PC-3 (cell line): ENCODE measurements at regions not wholly inside any gene's neighbourhood (a gene's known extent, or its start where the extent isn't known, plus 50 kb on each side); places are given as distances from the start of the nearest gene placed in this dataset.

Experiments
- ATAC-seq: fragments of 200-7000 bp; cut with Tn5 transposase; 2 replicates; pipeline ENCODE4 v1.9.1; 2020; ENCODE audit warnings: mild to moderate bottlenecking, moderate library complexity
- BruUV-seq: library from RNA; stranded (reverse); fragments of 400-500 nt; replicated peaks from 2 replicates; lab custom pipeline; 2021; lab: Mats Ljungman, UMichigan
- CTCF ChIA-PET: fragments of 300-600 bp; sonication (Branson Sonifier 250); formaldehyde crosslinking; loops from one replicate; lab custom pipeline; 2022; ENCODE audit warnings: antibody characterized with exemption; lab: Charles Lee
- POLR2A ChIA-PET: fragments of 300-600 bp; sonication (Branson Sonifier 250); formaldehyde crosslinking; loops from one replicate; lab custom pipeline; 2022; ENCODE audit warnings: antibody characterized with exemption; ENCODE audit not compliant: unreplicated experiment; lab: Charles Lee
- DNase-seq: peaks from one replicate; pipeline ENCODE4 v3.0.0-alpha.2; 2015
- H2AFZ ChIP-seq: fragments of 300-600 bp; sonication (generic); 2 replicates; pipeline ENCODE4 v1.6.0; 2016; ENCODE audit warnings: antibody characterized with exemption, low read length
- H3F3A ChIP-seq: fragments of 300-600 bp; sonication (generic); one replicate; pipeline ENCODE4 v1.6.0; 2017; ENCODE audit warnings: antibody characterized with exemption, low read length, control low read depth, mild to moderate bottlenecking; ENCODE audit not compliant: unreplicated experiment
- H3K27ac ChIP-seq: fragments of 300-600 bp; sonication (generic); 2 replicates; pipeline ENCODE4 v1.5.1; 2016; ENCODE audit warnings: mild to moderate bottlenecking, low read length
- H3K27me3 ChIP-seq: fragments of 300-600 bp; sonication (generic); 2 replicates; pipeline ENCODE4 v1.6.1; 2016; ENCODE audit warnings: low read length, mixed read lengths
- H3K36me3 ChIP-seq: fragments of 300-600 bp; sonication (generic); 2 replicates; pipeline ENCODE4 v1.6.1; 2016; ENCODE audit warnings: low read depth, mixed run types, low read length, mixed read lengths
- H3K4me1 ChIP-seq: fragments of 300-600 bp; sonication (generic); 2 replicates; pipeline ENCODE4 v1.5.1; 2016; ENCODE audit warnings: low read length; ENCODE audit not compliant: insufficient read depth
- H3K4me2 ChIP-seq: fragments of 300-600 bp; sonication (generic); 2 replicates; pipeline ENCODE4 v1.6.0; 2016; ENCODE audit warnings: low read length
- H3K4me3 ChIP-seq: fragments of 300-600 bp; sonication (generic); 2 replicates; pipeline ENCODE4 v1.5.1; 2016; ENCODE audit warnings: mild to moderate bottlenecking, low read length, mixed read lengths
- H3K79me2 ChIP-seq: fragments of 300-600 bp; sonication (generic); 2 replicates; pipeline ENCODE4 v1.6.1; 2017; ENCODE audit warnings: low read length, mixed read lengths
- H3K9ac ChIP-seq: fragments of 300-600 bp; sonication (generic); 2 replicates; pipeline ENCODE4 v1.6.0; 2016; ENCODE audit warnings: mild to moderate bottlenecking, low read length
- H3K9me2 ChIP-seq: fragments of 300-600 bp; sonication (generic); replicated peaks from 2 replicates; pipeline ENCODE4 v1.6.1; 2016; ENCODE audit warnings: mixed run types, low read length, mixed read lengths
- H3K9me3 ChIP-seq: fragments of 300-600 bp; sonication (generic); 2 replicates; pipeline ENCODE4 v1.6.1; 2016; ENCODE audit warnings: low read length, mixed read lengths
- H4K20me1 ChIP-seq: fragments of 300-600 bp; sonication (generic); 2 replicates; pipeline ENCODE4 v1.6.1; 2016; ENCODE audit warnings: low read length, mixed read lengths
- CTCF ChIP-seq: fragments of 300-600 bp; sonication (generic); conservative IDR thresholded peaks from 2 replicates; pipeline ENCODE4 v1.5.1; 2017; ENCODE audit warnings: antibody characterized with exemption, low read depth, mild to moderate bottlenecking, low read length
- EZH2 ChIP-seq: fragments of 300-600 bp; sonication (generic); IDR thresholded peaks from one replicate; pipeline ENCODE4 v1.6.1; 2017; ENCODE audit warnings: antibody characterized with exemption, mild to moderate bottlenecking, low read length; ENCODE audit not compliant: unreplicated experiment
- EZH2phosphoT487 ChIP-seq: fragments of 300-600 bp; sonication (generic); IDR thresholded peaks from 2 replicates; pipeline ENCODE4 v1.6.1; 2018; ENCODE audit warnings: mild to moderate bottlenecking, antibody characterized with exemption, low read length, borderline replicate concordance
- intact Hi-C: fragments of 100-400 bp; cut with micrococcal nuclease; formaldehyde crosslinking; loops from 2 replicates; pipeline ENCODE4 v1.9.0; 2023

GRCh38 chr21:27164208-27165177, 197.6 kb upstream of the ADAMTS5 start:
- no peak for TF ChIP-seq EZH2phosphoT487
- no peak for TF ChIP-seq EZH2
- TF ChIP-seq CTCF: no peak
- ATAC-seq: no peak

GRCh38 chr21:27158967-27159366, 192.1 kb upstream of the ADAMTS5 start:
- Histone ChIP-seq H3K27me3 (no peaks in the 10 kb centered on the region), H3K9me3 (no peaks in the 10 kb centered on the region), H3F3A (no peaks in the 10 kb centered on the region), H2AFZ (no peak overlapping the region), H3K4me2 (no peak overlapping the region), H3K4me1 (no peaks in the 10 kb centered on the region), H4K20me1 (no peaks in the 10 kb centered on the region), H3K4me3 (no peak overlapping the region), H3K9ac (no peak overlapping the region), H3K79me2 (no peaks in the 10 kb centered on the region), H3K27ac (no peak overlapping the region), H3K36me3 (no peaks in the 10 kb centered on the region), H3K9me2 (no peaks in the 10 kb centered on the region)
- BruUV-seq: no TSS peak
- ChIA-PET CTCF (no interaction called here), POLR2A (interaction anchor here (0.6 kb wide), 1 partner anchor 102 kb away, joined by 3 read pairs; no protein-coding TSS in a partner anchor)
- TF ChIP-seq CTCF (no peak), EZH2phosphoT487 (no peak), EZH2 (no peak)
- DNase-seq: no peak
- intact Hi-C loops: no loop called here
- ATAC-seq: no peak

More at GRCh38 chr21:27164208-27165177, 197.6 kb upstream of the ADAMTS5 start:
- Histone ChIP-seq H3K27ac (no peak overlapping the region), H3K79me2 (no peaks in the 10 kb centered on the region), H4K20me1 (no peaks in the 10 kb centered on the region), H3K36me3 (no peaks in the 10 kb centered on the region), H3K27me3 (no peaks in the 10 kb centered on the region), H3F3A (no peaks in the 10 kb centered on the region), H3K9ac (no peak overlapping the region), H3K4me2 (no peak overlapping the region), H2AFZ (no peak overlapping the region), H3K9me3 (no peaks in the 10 kb centered on the region), H3K4me1 (no peaks in the 10 kb centered on the region), H3K9me2 (no peaks in the 10 kb centered on the region), H3K4me3 (no peak overlapping the region)
- DNase-seq: no peak
- intact Hi-C loops: no loop called here
- ChIA-PET CTCF (no interaction called here), POLR2A (no interaction called here)
- no TSS peak for BruUV-seq

- Histone ChIP-seq H4K20me1 (no peaks in the 10 kb centered on the region), H3F3A (no peaks in the 10 kb centered on the region), H3K4me2 (no peak overlapping the region), H3K27me3 (no peaks in the 10 kb centered on the region), H3K27ac (no peak overlapping the region), H3K9me2 (no peaks in the 10 kb centered on the region), H3K79me2 (no peaks in the 10 kb centered on the region), H3K9me3 (no peaks in the 10 kb centered on the region), H3K4me1 (no peaks in the 10 kb centered on the region), H2AFZ (no peak overlapping the region), H3K36me3 (no peaks in the 10 kb centered on the region), H3K4me3 (no peak overlapping the region), H3K9ac (no peak overlapping the region)
- intact Hi-C loops: no loop called here
- POLR2A ChIA-PET: no interaction called here
- ATAC-seq (no peak), DNase-seq (no peak)
- CTCF ChIA-PET: no interaction called here
- no TSS peak for BruUV-seq
- no peak for TF ChIP-seq EZH2
- TF ChIP-seq CTCF: no peak
- TF ChIP-seq EZH2phosphoT487: no peak
Measured at GRCh38 chr21:27157097-27157496, 190.2 kb upstream of the ADAMTS5 start.
